IMR-90 (cell line): ENCODE measurements at regions not wholly inside any gene's neighbourhood (a gene's known extent, or its start where the extent isn't known, plus 50 kb on each side); places are given as distances from the start of the nearest gene placed in this dataset.

Experiments
- ATAC-seq: fragments of 200-7000 bp; cut with Tn5 transposase; 2 replicates; pipeline ENCODE4 v1.9.1; 2020; ENCODE audit warnings: low read depth, mild to moderate bottlenecking, moderate library complexity
- BruUV-seq: library from RNA; stranded (reverse); fragments of 400-500 nt; replicated peaks from 2 replicates; lab custom pipeline; 2021; lab: Mats Ljungman, UMichigan
- CTCF ChIA-PET: fragments of 300-600 bp; formaldehyde crosslinking; extraction: SDS; loops from one replicate; lab custom pipeline; 2021; ENCODE audit warnings: antibody characterized with exemption; lab: Yijun Ruan, JAX
- POLR2A ChIA-PET: fragments of 300-600 bp; sonication (Branson Sonifier 250); formaldehyde crosslinking; loops from one replicate; lab custom pipeline; 2022; ENCODE audit warnings: antibody characterized with exemption; ENCODE audit not compliant: unreplicated experiment; lab: Charles Lee
- DNase-seq: peaks from one replicate; pipeline ENCODE4 v3.0.0; 2013
- H2AFZ ChIP-seq: replicated peaks from 2 replicates; pipeline ENCODE3; 2013; ENCODE audit warnings: low read length, mild to moderate bottlenecking; ENCODE audit not compliant: poor library complexity
- H2AK5ac ChIP-seq: 2 replicates; pipeline ENCODE4 v1.6.1; 2013; ENCODE audit warnings: low read depth, low read length, inconsistent platforms
- H2AK9ac ChIP-seq: replicated peaks from 2 replicates; pipeline ENCODE3; 2013; ENCODE audit warnings: mild to moderate bottlenecking, low read depth, low read length, moderate library complexity; ENCODE audit not compliant: poor library complexity
- H2BK120ac ChIP-seq: 2 replicates; pipeline ENCODE4 v1.6.1; 2013; ENCODE audit warnings: low read depth, low read length, inconsistent platforms
- H2BK15ac ChIP-seq: 3 replicates; pipeline ENCODE4 v1.6.1; 2013; ENCODE audit warnings: low read depth, low read length, inconsistent platforms
- H2BK20ac ChIP-seq: 2 replicates; pipeline ENCODE4 v1.6.1; 2013; ENCODE audit warnings: low read depth, mild to moderate bottlenecking, inconsistent platforms, low read length, moderate library complexity
- H2BK5ac ChIP-seq: 2 replicates; pipeline ENCODE4 v1.6.1; 2013; ENCODE audit warnings: mild to moderate bottlenecking, low read depth, low read length, inconsistent platforms; ENCODE audit not compliant: poor library complexity, severe bottlenecking
- H3K14ac ChIP-seq: replicated peaks from 2 replicates; pipeline ENCODE4 v1.6.1; 2013; ENCODE audit warnings: low read depth, low read length, inconsistent platforms
- H3K18ac ChIP-seq: 2 replicates; pipeline ENCODE4 v1.6.1; 2013; ENCODE audit warnings: low read depth, low read length, control low read depth
- H3K23ac ChIP-seq: 2 replicates; pipeline ENCODE4 v1.6.1; 2013; ENCODE audit warnings: low read depth, low read length, inconsistent platforms
- H3K27ac ChIP-seq: 2 replicates; pipeline ENCODE4 v1.5.1; 2013; ENCODE audit warnings: mild to moderate bottlenecking, control low read depth, low read length; ENCODE audit not compliant: insufficient read depth
- H3K27me3 ChIP-seq: 2 replicates; pipeline ENCODE4 v1.6.1; 2013; ENCODE audit warnings: low read length; ENCODE audit not compliant: control insufficient read depth, insufficient read depth
- H3K36me3 ChIP-seq: 2 replicates; pipeline ENCODE4 v1.6.1; 2013; ENCODE audit warnings: low read length, mixed read lengths; ENCODE audit not compliant: control insufficient read depth, insufficient read depth
- H3K4ac ChIP-seq: 2 replicates; pipeline ENCODE4 v1.6.1; 2013; ENCODE audit warnings: low read depth, low read length, inconsistent platforms
- H3K4me1 ChIP-seq: 2 replicates; pipeline ENCODE4 v1.6.1; 2013; ENCODE audit warnings: low read length, mixed read lengths; ENCODE audit not compliant: control insufficient read depth, insufficient read depth
- H3K4me2 ChIP-seq: 2 replicates; pipeline ENCODE4 v1.6.1; 2013; ENCODE audit warnings: low read depth, mild to moderate bottlenecking, control low read depth, low read length, moderate library complexity
- H3K4me3 ChIP-seq: 2 replicates; pipeline ENCODE4 v1.5.1; 2013; ENCODE audit warnings: low read depth, mild to moderate bottlenecking, control low read depth, low read length, moderate library complexity; ENCODE audit not compliant: insufficient read depth
- H3K56ac ChIP-seq: 2 replicates; pipeline ENCODE4 v1.6.1; 2013; ENCODE audit warnings: low read length, inconsistent platforms; ENCODE audit not compliant: insufficient read depth; ENCODE audit errors: extremely low read depth
- H3K79me1 ChIP-seq, 2 experiments: 2 replicates each; pipeline ENCODE4 v1.6.1; 2013; ENCODE audit warnings: low read length in 2 of 2, inconsistent platforms in 1 of 2, low read depth in 1 of 2
- H3K9ac ChIP-seq: 2 replicates; pipeline ENCODE4 v1.6.1; 2013; ENCODE audit warnings: low read depth, low read length, control low read depth
- H3K9me1 ChIP-seq: 2 replicates; pipeline ENCODE4 v1.6.1; 2013; ENCODE audit warnings: low read length, inconsistent platforms; ENCODE audit not compliant: insufficient read depth
- H3K9me3 ChIP-seq: 2 replicates; pipeline ENCODE4 v1.6.1; 2013; ENCODE audit warnings: low read length; ENCODE audit not compliant: control insufficient read depth, insufficient read depth
- H4K20me1 ChIP-seq: 2 replicates; pipeline ENCODE4 v1.6.1; 2013; ENCODE audit warnings: low read length, inconsistent platforms; ENCODE audit not compliant: insufficient read depth
- H4K5ac ChIP-seq: 2 replicates; pipeline ENCODE4 v1.6.1; 2013; ENCODE audit warnings: mild to moderate bottlenecking, low read depth, low read length, control low read depth
- H4K8ac ChIP-seq, 2 experiments: 2 replicates each; pipeline ENCODE4 v1.6.1; 2013; ENCODE audit warnings: low read depth in 2 of 2, low read length in 2 of 2, control low read depth in 1 of 2, inconsistent platforms in 1 of 2
- H4K91ac ChIP-seq: 2 replicates; pipeline ENCODE4 v1.6.1; 2013; ENCODE audit warnings: low read depth, low read length, inconsistent platforms; ENCODE audit not compliant: insufficient read depth
- CTCF ChIP-seq: conservative IDR thresholded peaks from 2 replicates; pipeline ENCODE4 v1.5.1; 2012; ENCODE audit warnings: mild to moderate bottlenecking, low read depth, low read length, improper control_type of control experiment
- ELK1 ChIP-seq: fragments of 150-350 bp; IDR thresholded peaks from 2 replicates; pipeline ENCODE4 v1.6.1; 2016; ENCODE audit warnings: low read depth, mild to moderate bottlenecking, low read length, moderate library complexity, borderline replicate concordance
- FOS ChIP-seq: fragments of 150-350 bp; IDR thresholded peaks from 2 replicates; pipeline ENCODE4 v1.6.1; 2016; ENCODE audit warnings: low read depth, low read length
- MXI1 ChIP-seq: IDR thresholded peaks from 2 replicates; pipeline ENCODE4 v1.6.1; 2012; ENCODE audit warnings: low read depth, mild to moderate bottlenecking, low read length, moderate library complexity, borderline replicate concordance
- POLR2A ChIP-seq: IDR thresholded peaks from 2 replicates; pipeline ENCODE4 v1.6.1; 2012; ENCODE audit warnings: mild to moderate bottlenecking, low read depth, low read length
- RCOR1 ChIP-seq: IDR thresholded peaks from 2 replicates; pipeline ENCODE4 v1.6.1; 2012; ENCODE audit warnings: mild to moderate bottlenecking, low read length, improper control_type of control experiment; ENCODE audit not compliant: insufficient replicate concordance
- SMC3 ChIP-seq: fragments of 150-350 bp; IDR thresholded peaks from 2 replicates; pipeline ENCODE4 v1.6.1; 2016; ENCODE audit warnings: low read depth, mild to moderate bottlenecking, antibody characterized with exemption, low read length, moderate library complexity
- WGBS, 2 experiments: methylation state at CpG; one replicate each; pipeline versions ENCODE4 v1.1.5 to v1.1.7; 2013; ENCODE audit warnings: missing lambda C conversion rate in 2 of 2; ENCODE audit not compliant: insufficient read length in 1 of 2; ENCODE audit errors: extremely low coverage in 2 of 2; 5-methylcytosine and 5-hydroxymethylcytosine counted together
- dilution Hi-C: fragments of 300-500 bp; cut with HindIII; formaldehyde crosslinking; loops from one replicate; pipeline ENCODE4 v1.14.3; 2018; ENCODE audit warnings: low sequenced_read_pairs; ENCODE audit not compliant: unreplicated experiment
- in situ Hi-C: fragments of 300-500 bp; cut with MboI; formaldehyde crosslinking; loops from 3 replicates; pipeline ENCODE4 v1.14.3; 2019; ENCODE audit warnings: low sequenced_read_pairs, inconsistent platforms, mixed read lengths
- intact Hi-C: fragments of 100-400 bp; cut with micrococcal nuclease; formaldehyde crosslinking; loops from 2 replicates; pipeline ENCODE4 v1.10.0; 2022

GRCh38 chr1:103960710-103961109 is 211.0 kb downstream of the AMY1C start:
- H3K4ac ChIP-seq = no peak overlapping the region
- H3K9ac ChIP-seq = no peak overlapping the region
- TF ChIP-seq SMC3 (no peak), CTCF (no peak), RCOR1 (no peak), FOS (no peak), MXI1 (no peak), POLR2A (no peak), ELK1 (no peak)
- no peak overlapping the region for H3K27ac ChIP-seq
- no peaks in the 10 kb centered on the region for H3K27me3 ChIP-seq
- no peak overlapping the region for H2AFZ ChIP-seq
- no peaks in the 10 kb centered on the region for H4K20me1 ChIP-seq
- no peak overlapping the region for H3K23ac ChIP-seq
- no peak overlapping the region for H4K5ac ChIP-seq
- H2BK120ac ChIP-seq = no peak overlapping the region
- no peak overlapping the region for H4K8ac ChIP-seq
- H3K9me1 ChIP-seq = no peaks in the 10 kb centered on the region
- no peak overlapping the region for H3K18ac ChIP-seq
- DNase-seq (no peak), ATAC-seq (no peak)
- in situ Hi-C loops = no loop called here
- H3K36me3 ChIP-seq = no peaks in the 10 kb centered on the region
- ChIA-PET CTCF (no interaction called here), POLR2A (interaction anchor here (0.6 kb wide), 1 partner anchor 35 kb away, joined by 3 read pairs; no protein-coding TSS in a partner anchor)
- intact Hi-C loops = no loop called here
- peaks cover 14% of the 10 kb centered on the region for H3K9me3 ChIP-seq
- dilution Hi-C loops = no loop called here
- BruUV-seq = no TSS peak
- no peak overlapping the region for H2AK5ac ChIP-seq
- no peak overlapping the region for H2BK5ac ChIP-seq
- 0% methylated on average over 1 of the region's 6 CpGs; no CpG with 5 or more reads in 1 of the 2 experiments for WGBS, 2 experiments
- no peak overlapping the region for H3K4me3 ChIP-seq
- H3K14ac ChIP-seq = no peak overlapping the region
- H2BK15ac ChIP-seq = no peak overlapping the region
- no peaks in the 10 kb centered on the region for H3K4me1 ChIP-seq
- no peaks in the 10 kb centered on the region for H3K79me1 ChIP-seq
- no peak overlapping the region for H3K4me2 ChIP-seq
- no peak overlapping the region for H2AK9ac ChIP-seq
- no peak overlapping the region for H3K56ac ChIP-seq
- no peak overlapping the region for H4K91ac ChIP-seq
- H2BK20ac ChIP-seq = no peak overlapping the region
